ENCODE measurements at regions not wholly inside any gene's neighbourhood (a gene's known extent, or its start where the extent isn't known, plus 50 kb on each side); places are given as distances from the start of the nearest gene placed in this dataset.

DNA sequence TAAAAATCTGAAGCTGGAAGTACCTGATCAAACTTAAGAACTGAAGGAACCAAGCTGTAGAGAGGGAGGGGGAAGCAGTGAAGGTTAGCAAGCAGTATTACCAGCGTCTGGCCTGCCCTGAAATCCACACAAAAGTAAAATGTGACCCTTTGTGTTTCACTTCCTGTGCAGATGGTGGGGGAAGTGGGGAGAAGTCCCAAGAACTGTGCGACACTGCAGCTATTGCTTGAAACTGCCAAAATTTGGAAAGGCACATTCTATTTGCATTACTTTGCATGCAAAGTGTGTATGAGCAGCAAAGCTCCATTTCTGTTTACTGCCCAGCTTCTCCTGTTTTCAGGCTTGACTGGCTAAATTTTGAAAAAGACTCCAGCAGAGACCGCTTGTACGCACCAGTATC is 72.1 kb upstream of the BMAL1 start:
- TF ChIP-seq ZNF274 (IDR thresholded peaks at IDR 0.05; ENCODE audit: low read depth, low read length) (no peak), YY1 (IDR thresholded peaks at IDR 0.05; ENCODE audit: insufficient read depth, insufficient read length) (no peak), SUZ12 (IDR thresholded peaks at IDR 0.05; ENCODE audit: extremely low read depth, insufficient read depth, insufficient read length) (no peak)
